Psoas muscle (tissue), 7 donors: ENCODE measurements at regions not wholly inside any gene's neighbourhood (a gene's known extent, or its start where the extent isn't known, plus 50 kb on each side); places are given as distances from the start of the nearest gene placed in this dataset.

Experiments used
- ATAC-seq, 4 donors: fragments of 200-7000 bp; cut with Tn5 transposase; one replicate each; pipeline ENCODE4 v1.9.1; 2020; ENCODE audit warnings: moderate library complexity in 3 of 4, mild to moderate bottlenecking in 2 of 4
- DNase-seq, 2 donors: peaks; one replicate each; pipeline ENCODE4 v3.0.0-alpha.2; 2020
- H3K27ac ChIP-seq: fragments of 200-600 bp; one replicate; pipeline ENCODE4 v1.8.0; 2022
- H3K27me3 ChIP-seq, 3 donors: fragments of 200-600 bp in 1 of 3; one replicate each; pipeline versions ENCODE4 v1.6.1 to v1.8.0; 2013 to 2022; ENCODE audit warnings: low read length in 2 of 3, mild to moderate bottlenecking in 2 of 3, moderate library complexity in 1 of 3; ENCODE audit not compliant: insufficient read depth in 3 of 3
- H3K36me3 ChIP-seq, 2 donors: fragments of 200-600 bp in 1 of 2; one replicate each; pipeline versions ENCODE4 v1.6.1 to v1.8.0; 2013 to 2022; ENCODE audit warnings: low read depth in 1 of 2, mild to moderate bottlenecking in 1 of 2, moderate library complexity in 1 of 2; ENCODE audit not compliant: insufficient read depth in 1 of 2
- H3K4me1 ChIP-seq: fragments of 200-600 bp; one replicate; pipeline ENCODE4 v1.8.0; 2022
- H3K4me3 ChIP-seq: fragments of 200-600 bp; one replicate; pipeline ENCODE4 v1.8.0; 2022; ENCODE audit warnings: mild to moderate bottlenecking
- H3K9me3 ChIP-seq: fragments of 200-600 bp; one replicate; pipeline ENCODE4 v1.8.0; 2022
- WGBS, 3 donors: extraction: QIAGEN DNeasy Blood & Tissue Kit; methylation state at CpG; one replicate each; pipeline versions ENCODE4 v1.1.6 to v1.1.7; 2013; 5-methylcytosine and 5-hydroxymethylcytosine counted together
- intact Hi-C, 2 donors: fragments of 100-400 bp; cut with DNase I; formaldehyde crosslinking; loops; one replicate each; pipeline versions ENCODE4 v1.11.0 to v1.14.2; 2022
- TF ChIP-seq, protein P1 (sequence below): fragments of 200-600 bp; IDR thresholded peaks from one replicate; pipeline ENCODE4 v1.8.0; 2022; ENCODE audit warnings: antibody characterized with exemption
- donor health status: healthy with polysubstance abuse.
- donor health status: DM: no; HTN: no; CAD: no; lungs with moderate emphysema.
- donor health status: Bipolar disorder and iron deficiency.
- donor health status: healthy.
- donor health status: DM: yes; HTN: yes; CAD: no.
- donor health status: DM: no; HTN: no; CAD: no.
- donor health status: DM: yes; HTN: yes; CAD: no.

DNA sequence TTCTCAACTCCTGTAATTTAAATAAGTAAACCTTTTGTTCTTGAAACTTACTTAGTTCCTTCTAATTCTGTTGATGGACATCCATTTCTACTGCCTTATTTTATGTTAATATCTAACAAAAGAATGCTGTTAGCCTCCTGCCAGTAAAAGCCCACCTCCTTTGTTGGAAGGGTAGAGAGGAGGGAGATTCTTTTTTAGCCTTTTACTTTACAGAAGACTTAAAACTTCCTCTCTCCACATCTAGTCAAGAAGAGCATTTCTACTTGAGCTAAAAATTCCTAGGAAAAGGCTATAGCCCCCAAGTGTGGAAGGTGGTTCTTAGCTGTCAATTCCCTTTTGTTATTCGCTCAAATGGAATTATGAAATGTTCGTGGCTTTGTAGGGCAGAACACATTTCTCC lies 118.7 kb downstream of the ZIC3 start:
- no peaks in the 10 kb centered on the region for H3K27me3 ChIP-seq
- WGBS, 3 donors, result 12 to 25% (median 24%) methylated on average over 2 of the region's 2 CpGs
- DNase-seq (no peak), ATAC-seq (no peak)
- no peaks in the 10 kb centered on the region for H3K36me3 ChIP-seq
- intact Hi-C loops, result no loop called here
- no peaks in the 10 kb centered on the region for H3K9me3 ChIP-seq
- H3K27ac ChIP-seq, result no peak overlapping the region
- TF ChIP-seq, protein P1, sequence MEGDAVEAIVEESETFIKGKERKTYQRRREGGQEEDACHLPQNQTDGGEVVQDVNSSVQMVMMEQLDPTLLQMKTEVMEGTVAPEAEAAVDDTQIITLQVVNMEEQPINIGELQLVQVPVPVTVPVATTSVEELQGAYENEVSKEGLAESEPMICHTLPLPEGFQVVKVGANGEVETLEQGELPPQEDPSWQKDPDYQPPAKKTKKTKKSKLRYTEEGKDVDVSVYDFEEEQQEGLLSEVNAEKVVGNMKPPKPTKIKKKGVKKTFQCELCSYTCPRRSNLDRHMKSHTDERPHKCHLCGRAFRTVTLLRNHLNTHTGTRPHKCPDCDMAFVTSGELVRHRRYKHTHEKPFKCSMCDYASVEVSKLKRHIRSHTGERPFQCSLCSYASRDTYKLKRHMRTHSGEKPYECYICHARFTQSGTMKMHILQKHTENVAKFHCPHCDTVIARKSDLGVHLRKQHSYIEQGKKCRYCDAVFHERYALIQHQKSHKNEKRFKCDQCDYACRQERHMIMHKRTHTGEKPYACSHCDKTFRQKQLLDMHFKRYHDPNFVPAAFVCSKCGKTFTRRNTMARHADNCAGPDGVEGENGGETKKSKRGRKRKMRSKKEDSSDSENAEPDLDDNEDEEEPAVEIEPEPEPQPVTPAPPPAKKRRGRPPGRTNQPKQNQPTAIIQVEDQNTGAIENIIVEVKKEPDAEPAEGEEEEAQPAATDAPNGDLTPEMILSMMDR, result no peak
- no peak overlapping the region for H3K4me3 ChIP-seq
- no peaks in the 10 kb centered on the region for H3K4me1 ChIP-seq

DNA sequence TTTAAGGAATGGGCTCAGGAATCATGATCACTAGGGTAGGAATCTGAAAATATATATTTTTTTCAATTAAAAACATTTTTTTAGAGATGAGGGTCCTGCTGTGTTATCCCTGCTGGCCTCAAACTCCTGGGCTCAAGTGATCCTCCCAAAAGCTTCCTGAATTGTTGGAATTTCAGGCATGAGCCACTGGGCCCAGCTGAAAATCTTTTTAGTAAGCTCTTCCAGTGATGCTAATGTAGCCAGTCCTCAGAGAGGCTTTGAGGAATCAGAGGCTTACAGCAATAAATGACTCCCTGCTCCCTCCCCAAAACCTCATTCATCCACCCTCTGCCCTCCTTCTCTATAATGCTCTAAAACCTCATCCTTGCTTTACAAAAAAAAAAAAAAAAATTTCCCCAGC lies 129.5 kb downstream of the ZIC3 start:
- Histone ChIP-seq H3K9me3 (no peaks in the 10 kb centered on the region), H3K4me3 (no peak overlapping the region), H3K27me3 (no peaks in the 10 kb centered on the region), H3K36me3 (no peaks in the 10 kb centered on the region), H3K4me1 (no peaks in the 10 kb centered on the region), H3K27ac (no peak overlapping the region)
- no peak for ATAC-seq
- DNase-seq, result no peak
- TF ChIP-seq, protein P1, result no peak
- intact Hi-C loops, result no loop called here

DNA sequence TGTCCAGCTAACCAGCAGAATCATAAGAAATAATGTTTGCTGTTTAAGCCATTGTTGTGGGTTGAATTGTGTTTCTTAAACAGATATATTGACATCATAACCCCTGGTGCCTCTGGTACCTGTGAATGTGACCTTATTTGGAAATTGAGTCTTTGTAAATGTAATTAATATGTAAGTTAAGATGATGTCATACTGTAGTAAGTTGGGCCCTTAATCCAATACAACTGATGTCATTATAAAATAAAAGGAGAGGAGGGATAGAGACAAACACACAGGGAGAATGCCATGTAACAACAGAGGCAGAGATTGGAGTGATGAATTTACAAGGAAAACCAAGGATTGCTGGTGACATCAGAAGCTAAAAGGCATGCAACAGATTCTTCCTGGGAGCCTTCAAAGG lies 141.4 kb downstream of the ZIC3 start:
- no peaks in the 10 kb centered on the region for H3K27me3 ChIP-seq
- no peaks in the 10 kb centered on the region for H3K36me3 ChIP-seq
- H3K4me1 ChIP-seq, result no peaks in the 10 kb centered on the region
- intact Hi-C loops, result no loop called here
- TF ChIP-seq, protein P1, result no peak
- ATAC-seq (no peak), DNase-seq (no peak)
- H3K4me3 ChIP-seq, result no peak overlapping the region
- no peak overlapping the region for H3K27ac ChIP-seq
- H3K9me3 ChIP-seq, result no peaks in the 10 kb centered on the region

DNA sequence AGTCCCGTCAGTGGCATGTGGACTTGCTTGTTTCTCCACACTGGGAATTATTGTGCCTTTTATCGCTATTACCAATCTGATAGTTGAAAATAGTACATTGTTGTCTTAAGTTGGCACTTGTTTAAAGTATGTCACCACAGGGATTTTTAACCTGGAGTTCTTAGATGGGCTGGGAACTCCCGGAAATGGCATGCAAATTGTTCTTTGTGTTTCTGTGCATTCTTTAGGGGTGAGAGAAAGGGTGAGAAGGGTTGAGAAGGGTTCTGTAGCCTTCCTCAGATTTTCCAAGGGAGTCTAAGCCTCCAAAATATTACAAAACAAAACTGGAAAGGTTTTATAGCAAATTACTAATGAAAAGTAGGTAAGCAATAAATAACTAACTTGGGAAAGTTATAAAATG lies 176.9 kb downstream of the ZIC3 start:
- TF ChIP-seq, protein P1, result no peak
- intact Hi-C loops, result no loop called here
- 71 to 78% (median 74%) methylated on average over 3 of the region's 3 CpGs for WGBS, 3 donors
- Histone ChIP-seq H3K9me3 (no peaks in the 10 kb centered on the region), H3K27me3 (peaks cover 0 to 5% (median 0%) of the 10 kb centered on the region in 3 donors), H3K4me3 (no peak overlapping the region), H3K4me1 (no peaks in the 10 kb centered on the region), H3K36me3 (no peaks in the 10 kb centered on the region), H3K27ac (no peak overlapping the region)
- ATAC-seq, result no peak
- DNase-seq, result no peak

DNA sequence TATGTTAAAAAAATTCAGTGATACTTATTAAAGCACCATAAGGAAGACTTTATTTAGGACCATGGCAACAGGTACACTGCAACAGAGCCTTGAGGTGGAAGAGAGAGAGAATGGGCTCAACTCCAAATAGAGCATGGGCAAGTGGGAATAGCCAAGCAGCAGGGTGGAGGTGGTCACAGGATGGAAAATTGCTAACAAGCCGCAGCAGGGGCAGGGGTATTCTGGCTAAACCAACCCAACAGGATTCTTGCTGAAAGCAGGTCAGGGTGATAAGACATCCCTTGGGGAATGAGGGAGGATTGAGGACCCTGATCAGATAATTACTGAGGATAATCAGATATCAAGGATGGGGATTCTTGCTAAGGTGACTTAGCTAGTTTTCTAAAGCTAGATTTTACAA lies 177.5 kb downstream of the ZIC3 start:
- intact Hi-C loops, result no loop called here
- peaks cover 0 to 6% (median 0%) of the 10 kb centered on the region in 3 donors for H3K27me3 ChIP-seq
- no peak overlapping the region for H3K27ac ChIP-seq
- WGBS, 3 donors, result 72 to 86% (median 73%) methylated on average over 1 of the region's 1 CpG
- no peak for ATAC-seq
- H3K9me3 ChIP-seq, result no peaks in the 10 kb centered on the region
- no peak for DNase-seq
- TF ChIP-seq, protein P1, result no peak
- H3K4me3 ChIP-seq, result no peak overlapping the region
- no peaks in the 10 kb centered on the region for H3K36me3 ChIP-seq
- no peaks in the 10 kb centered on the region for H3K4me1 ChIP-seq
